RWPE2 (cell line): ENCODE measurements at regions not wholly inside any gene's neighbourhood (a gene's known extent, or its start where the extent isn't known, plus 50 kb on each side); places are given as distances from the start of the nearest gene placed in this dataset.

ENCODE experiments used
- ATAC-seq: fragments of 200-7000 bp; cut with Tn5 transposase; 3 replicates; pipeline ENCODE4 v1.9.1; 2021; ENCODE audit warnings: low read depth
- DNase-seq: peaks from one replicate; pipeline ENCODE4 v3.0.0-alpha.2; 2020; ENCODE audit warnings: low spot score
- H3K27ac ChIP-seq: fragments of 450-650 bp; 2 replicates; pipeline ENCODE4 v1.5.1; 2017; ENCODE audit warnings: mild to moderate bottlenecking; ENCODE audit not compliant: poor library complexity, severe bottlenecking
- H3K27me3 ChIP-seq: fragments of 250-450 bp; sonication (Bioruptor Pico); 2 replicates; pipeline ENCODE4 v1.5.1; 2021; ENCODE audit warnings: mild to moderate bottlenecking, moderate library complexity; ENCODE audit not compliant: insufficient read depth, poor library complexity, severe bottlenecking
- H3K36me3 ChIP-seq: fragments of 250-450 bp; sonication (Bioruptor Pico); 2 replicates; pipeline ENCODE4 v1.5.1; 2020; ENCODE audit warnings: low read depth, mild to moderate bottlenecking, moderate library complexity
- H3K4me1 ChIP-seq: fragments of 250-450 bp; sonication (Bioruptor Pico); 2 replicates; pipeline ENCODE4 v1.5.1; 2021; ENCODE audit warnings: mild to moderate bottlenecking, moderate library complexity; ENCODE audit not compliant: insufficient read depth, poor library complexity, severe bottlenecking
- H3K4me3 ChIP-seq: fragments of 250-450 bp; sonication (Bioruptor Pico); 2 replicates; pipeline ENCODE4 v1.5.1; 2021; ENCODE audit warnings: mild to moderate bottlenecking, moderate library complexity; ENCODE audit not compliant: severe bottlenecking
- H3K9me3 ChIP-seq: fragments of 250-450 bp; sonication (Bioruptor Pico); 2 replicates; pipeline ENCODE4 v1.5.1; 2021; ENCODE audit warnings: mild to moderate bottlenecking, moderate library complexity; ENCODE audit not compliant: severe bottlenecking
- CTCF ChIP-seq: fragments of 450-650 bp; IDR thresholded peaks from one replicate; pipeline ENCODE4 v1.5.1; 2017; ENCODE audit warnings: mild to moderate bottlenecking, moderate library complexity; ENCODE audit not compliant: poor library complexity, severe bottlenecking

- H3K27ac ChIP-seq: no peak overlapping the region
- H3K9me3 ChIP-seq: no peaks in the 10 kb centered on the region
- TF ChIP-seq CTCF: no peak
- H3K4me1 ChIP-seq: no peaks in the 10 kb centered on the region
- DNase-seq: no peak
- H3K4me3 ChIP-seq: no peak overlapping the region
- no peak for ATAC-seq
- H3K27me3 ChIP-seq: no peaks in the 10 kb centered on the region
- no peaks in the 10 kb centered on the region for H3K36me3 ChIP-seq
Measured at GRCh38 chr6:163808871-163809270, 394.4 kb downstream of the QKI start.

- Histone ChIP-seq H3K4me3 (no peak overlapping the region), H3K4me1 (no peaks in the 10 kb centered on the region), H3K36me3 (no peaks in the 10 kb centered on the region), H3K27ac (no peak overlapping the region), H3K27me3 (no peaks in the 10 kb centered on the region), H3K9me3 (no peaks in the 10 kb centered on the region)
- DNase-seq (no peak), ATAC-seq (no peak)
- TF ChIP-seq CTCF: no peak
Measured at GRCh38 chr6:163808231-163808630, 393.7 kb downstream of the QKI start.

GRCh38 chr6:163806755-163807499 is 392.4 kb downstream of the QKI start:
- Histone ChIP-seq H3K4me1 (no peaks in the 10 kb centered on the region), H3K27ac (no peak overlapping the region), H3K36me3 (no peaks in the 10 kb centered on the region), H3K27me3 (no peaks in the 10 kb centered on the region), H3K9me3 (no peaks in the 10 kb centered on the region), H3K4me3 (no peak overlapping the region)
- ATAC-seq: no peak
- no peak for DNase-seq
- TF ChIP-seq CTCF: no peak

- ATAC-seq (no peak), DNase-seq (no peak)
- Histone ChIP-seq H3K36me3 (no peaks in the 10 kb centered on the region), H3K4me1 (no peaks in the 10 kb centered on the region), H3K9me3 (no peaks in the 10 kb centered on the region), H3K27me3 (no peaks in the 10 kb centered on the region), H3K27ac (no peak overlapping the region), H3K4me3 (no peak overlapping the region)
- TF ChIP-seq CTCF: no peak
Measured at GRCh38 chr6:163804991-163805390, 390.5 kb downstream of the QKI start.

GRCh38 chr6:163802267-163802666 is 387.7 kb downstream of the QKI start:
- ATAC-seq (no peak), DNase-seq (no peak)
- Histone ChIP-seq H3K4me3 (no peak overlapping the region), H3K27ac (no peak overlapping the region), H3K36me3 (no peaks in the 10 kb centered on the region), H3K9me3 (no peaks in the 10 kb centered on the region), H3K27me3 (no peaks in the 10 kb centered on the region), H3K4me1 (no peaks in the 10 kb centered on the region)
- TF ChIP-seq CTCF: no peak
